AG08396 (cell line): ENCODE measurements at regions not wholly inside any gene's neighbourhood (a gene's known extent, or its start where the extent isn't known, plus 50 kb on each side); places are given as distances from the start of the nearest gene placed in this dataset.
"Not testable (repeated sequence)": the region's sequence is repeated elsewhere in the genome, so short reads cannot be mapped to it uniquely, and the experiment has no call there.

Experiments
- DNase-seq: peaks from one replicate; pipeline ENCODE4 v3.0.0; 2012; ENCODE audit warnings: low spot score, mixed read lengths

DNA sequence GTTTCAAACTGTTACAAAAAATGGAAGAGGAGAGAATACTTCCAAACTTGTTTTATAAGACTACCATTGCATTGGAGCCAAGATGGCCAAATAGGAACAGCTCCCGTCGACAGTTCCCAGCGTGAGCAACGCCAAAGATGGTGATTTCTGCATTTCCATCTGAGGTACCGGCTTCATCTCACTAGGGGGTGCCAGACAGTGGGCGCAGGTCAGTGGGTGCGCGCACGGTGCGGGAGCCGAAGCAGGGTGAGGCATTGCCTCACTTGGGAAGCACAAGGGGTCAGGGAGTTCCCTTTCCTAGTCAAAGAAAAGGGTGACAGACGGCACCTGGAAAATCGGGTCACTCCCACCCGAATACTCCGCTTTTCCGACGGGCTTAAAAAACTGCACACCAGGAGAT, 149.7 kb upstream of the POF1B start:
- DNase-seq: not testable (repeated sequence)

DNA sequence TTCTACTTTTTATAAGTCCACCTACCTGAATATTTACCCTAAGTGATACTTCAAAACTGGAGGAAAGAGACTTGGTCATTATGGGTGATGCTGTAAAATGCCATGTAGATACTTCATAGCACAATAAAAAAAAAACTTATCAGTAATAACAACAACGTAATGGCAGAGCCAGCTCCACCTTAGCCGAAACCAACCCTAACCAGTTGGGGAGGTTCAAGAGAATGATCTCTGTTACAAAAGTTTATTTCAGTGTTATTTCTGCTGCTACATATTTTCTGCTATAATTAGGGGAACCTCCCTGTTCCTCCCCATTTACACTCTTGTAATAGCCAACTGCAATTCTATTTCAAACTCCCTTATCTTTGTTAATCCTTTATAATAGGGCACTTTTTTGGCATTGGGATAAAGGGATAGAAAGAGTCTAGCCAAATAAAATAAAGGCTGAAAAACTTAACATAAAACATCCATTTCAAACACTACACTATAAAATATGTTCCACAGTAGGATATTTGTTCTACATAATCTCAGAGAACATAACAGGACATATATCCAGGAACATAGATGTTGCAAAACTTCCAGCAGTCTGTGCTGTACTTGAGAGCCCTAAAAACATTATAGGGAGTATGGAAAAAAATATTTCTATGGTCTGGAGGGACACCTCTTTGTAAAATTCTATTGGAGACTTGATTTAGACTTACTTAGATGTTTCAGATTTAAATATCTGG, 138.7 kb upstream of the POF1B start:
- no peak for DNase-seq

DNA sequence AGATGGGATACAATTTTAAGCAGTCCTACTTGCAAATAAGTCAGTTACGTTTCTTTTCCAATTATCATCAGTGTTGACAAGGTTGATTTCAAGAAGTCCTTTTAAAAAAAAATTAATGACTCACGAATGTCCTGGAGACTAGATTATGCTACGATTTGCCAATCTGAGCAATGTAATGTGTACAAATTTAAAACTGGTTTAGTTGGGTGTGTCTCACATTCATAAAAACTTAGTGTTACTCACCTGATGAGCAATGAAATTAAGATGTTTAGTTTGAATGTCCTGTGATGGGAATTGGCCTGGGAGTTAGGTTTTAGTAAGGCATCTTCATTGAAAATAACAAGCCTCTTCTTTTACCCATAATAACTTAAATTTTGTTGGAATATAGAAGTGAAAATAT, 136.7 kb upstream of the POF1B start:
- no peak for DNase-seq

DNA sequence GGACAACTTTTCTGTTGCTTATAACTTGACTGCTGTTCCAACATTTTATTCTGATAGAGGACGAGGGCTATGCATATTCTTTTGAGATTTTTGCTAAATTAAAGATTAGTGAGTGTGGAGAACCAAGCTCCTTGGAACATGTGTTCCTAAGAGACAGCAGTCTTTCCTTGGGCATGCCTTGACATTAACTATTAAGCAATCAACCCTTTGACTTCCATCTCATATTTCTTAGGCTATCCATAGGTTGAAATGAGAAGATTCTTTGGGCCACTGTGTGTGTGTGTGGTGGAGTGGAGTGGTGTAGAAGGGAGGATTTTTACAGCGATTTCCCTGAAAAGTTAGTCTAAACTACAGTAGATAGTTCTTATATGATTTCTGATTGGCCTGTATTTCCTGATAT, 127.4 kb upstream of the POF1B start:
- DNase-seq: no peak

DNA sequence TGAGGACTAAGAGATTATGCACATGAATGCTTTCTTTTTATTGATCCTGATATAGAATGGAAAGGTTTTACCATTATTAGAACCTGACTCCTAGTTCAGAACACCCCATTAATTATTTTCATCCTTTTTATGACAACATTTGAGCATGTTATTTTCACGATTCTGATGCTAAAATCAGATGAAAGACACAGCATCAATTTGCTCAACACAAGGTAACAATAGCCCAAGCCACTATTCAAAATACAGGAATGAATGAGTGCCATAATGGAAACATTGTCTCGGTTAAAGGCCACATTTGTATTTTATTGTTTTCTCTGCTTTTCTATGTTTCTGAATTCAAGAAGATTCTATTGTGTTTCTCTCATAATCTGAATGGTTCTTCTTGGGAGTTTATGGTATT, 126.3 kb upstream of the POF1B start:
- no peak for DNase-seq

DNA sequence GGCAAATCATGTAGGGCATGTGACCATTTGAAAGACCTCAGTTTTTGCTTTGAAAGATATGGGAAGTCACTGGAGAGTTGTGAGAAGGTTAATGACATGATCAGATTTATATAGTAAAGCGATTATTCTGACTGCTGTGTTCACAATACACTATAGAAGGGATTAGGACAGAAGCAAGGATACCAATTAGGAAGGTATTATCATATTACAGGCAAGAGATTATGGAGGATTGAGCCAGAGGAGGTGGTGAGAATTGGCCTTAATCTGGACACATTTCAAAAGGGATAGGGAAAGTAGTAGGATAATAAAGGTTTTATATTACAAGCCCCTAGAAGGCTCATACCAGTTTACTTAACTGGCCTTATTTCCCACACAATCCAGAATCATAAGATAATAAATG, 124.9 kb upstream of the POF1B start:
- no peak for DNase-seq

DNA sequence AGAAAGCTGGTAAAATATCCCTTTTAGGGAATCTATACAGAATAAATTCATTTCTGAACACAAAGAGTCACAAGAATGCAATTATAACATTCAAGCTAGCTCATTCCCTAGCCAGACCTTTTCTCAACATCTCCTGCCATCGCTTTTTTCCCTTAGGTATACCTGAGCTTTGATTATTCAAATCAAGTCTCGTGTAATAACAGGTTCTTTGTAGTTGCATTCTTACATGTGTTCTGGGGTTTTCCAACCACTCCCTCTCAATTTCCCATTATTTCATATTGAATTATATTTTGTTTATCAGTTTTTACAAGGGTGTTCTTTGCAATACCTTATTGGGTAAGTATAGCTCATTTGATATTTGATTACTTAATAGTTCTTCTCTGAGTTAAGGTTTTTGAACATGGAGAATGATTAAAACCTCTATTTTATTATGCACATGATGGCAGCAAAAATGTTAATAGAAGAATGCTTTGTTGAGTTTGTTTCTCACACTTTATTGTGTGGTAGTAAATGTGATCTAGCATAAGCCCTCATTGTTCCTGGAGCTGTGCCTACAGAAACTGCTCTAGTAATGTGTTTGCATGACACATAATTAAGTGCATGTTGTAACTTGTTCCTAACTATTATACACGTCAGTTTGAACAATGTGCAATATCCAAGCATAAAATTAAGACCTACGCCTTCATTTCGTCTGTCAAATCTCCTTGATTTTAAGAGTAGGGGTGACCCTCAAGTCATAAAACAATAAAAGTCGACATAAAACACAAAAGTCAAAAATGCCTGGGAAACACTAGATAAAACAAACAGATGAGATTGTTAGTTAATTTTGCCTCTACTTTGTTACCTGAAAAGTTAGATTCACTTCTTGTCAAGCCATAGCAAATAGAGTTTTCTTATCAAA, 124.0 kb upstream of the POF1B start:
- no peak for DNase-seq

DNA sequence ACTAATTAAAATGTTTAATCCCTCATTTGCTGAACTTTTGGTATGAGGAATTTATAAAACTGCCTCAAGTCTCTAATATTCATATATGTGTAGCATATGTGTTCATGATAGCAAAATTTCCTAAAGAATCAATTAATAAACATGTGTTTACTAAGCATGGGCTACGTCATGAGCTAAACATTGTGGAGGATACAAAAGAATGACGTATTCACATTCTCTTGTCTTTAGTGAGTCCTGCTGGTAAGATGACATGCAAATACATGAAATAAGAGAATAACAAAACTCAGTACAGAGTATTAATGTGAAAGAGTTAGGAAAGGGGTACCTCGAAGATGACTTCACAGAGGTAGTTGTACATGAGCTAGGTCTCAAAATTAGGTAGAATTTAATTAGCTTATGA, 121.9 kb upstream of the POF1B start:
- DNase-seq: no peak

DNA sequence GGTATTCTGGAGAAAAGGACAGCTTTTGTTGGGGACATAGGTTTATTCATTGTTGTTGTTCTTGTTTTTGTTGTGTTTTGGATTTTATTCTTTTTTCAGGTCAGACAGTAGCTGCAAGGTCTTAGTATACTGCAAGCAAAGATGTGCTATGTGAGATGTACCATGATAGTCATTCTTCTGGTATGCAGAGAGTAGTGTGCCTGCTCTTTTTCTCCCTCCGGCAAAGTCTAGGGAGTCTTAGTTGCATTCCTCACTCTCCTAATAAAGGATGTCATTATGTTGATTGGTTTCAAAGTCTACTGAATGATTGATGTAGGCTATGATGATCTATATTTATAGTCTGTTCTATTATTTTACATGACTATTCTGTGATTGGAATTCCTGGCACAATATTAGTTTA, 119.9 kb upstream of the POF1B start:
- no peak for DNase-seq

DNA sequence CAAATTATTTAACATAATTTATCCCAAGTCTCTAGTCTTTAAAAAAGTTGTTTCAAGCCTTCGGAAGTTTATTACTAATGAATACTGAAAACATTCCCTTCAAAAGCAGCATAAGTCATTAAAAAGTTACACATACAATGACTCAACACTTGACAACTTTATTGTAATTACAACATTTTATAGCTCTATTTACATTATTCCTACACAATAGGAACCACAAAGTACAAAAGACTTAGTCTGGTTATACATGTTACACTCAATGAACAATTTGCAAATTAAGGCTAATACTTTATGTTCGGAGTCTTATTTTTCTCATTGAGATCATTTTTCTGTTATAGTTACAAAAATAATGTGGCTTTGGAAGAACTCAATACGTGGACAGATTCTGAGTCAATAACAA, 114.4 kb upstream of the POF1B start:
- no peak for DNase-seq

DNA sequence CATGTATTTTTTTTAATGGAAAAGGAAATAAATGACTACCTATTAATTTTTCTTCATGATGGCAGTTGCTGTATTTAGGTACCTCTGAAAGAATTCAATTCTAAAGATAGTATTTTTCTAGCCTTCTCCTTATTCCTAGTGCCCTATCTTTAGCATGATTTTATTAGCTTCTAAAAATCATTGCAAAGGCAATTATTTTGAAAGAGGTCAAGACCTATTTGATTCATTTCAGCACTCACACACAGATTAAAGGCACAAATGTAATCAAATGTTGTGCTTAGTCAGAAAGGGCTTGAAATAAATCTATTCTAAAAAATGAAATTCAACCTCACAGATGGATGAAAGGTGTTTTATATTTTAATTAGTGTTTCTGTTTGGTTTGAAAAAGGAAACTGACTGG, 74.8 kb upstream of the POF1B start:
- no peak for DNase-seq

DNA sequence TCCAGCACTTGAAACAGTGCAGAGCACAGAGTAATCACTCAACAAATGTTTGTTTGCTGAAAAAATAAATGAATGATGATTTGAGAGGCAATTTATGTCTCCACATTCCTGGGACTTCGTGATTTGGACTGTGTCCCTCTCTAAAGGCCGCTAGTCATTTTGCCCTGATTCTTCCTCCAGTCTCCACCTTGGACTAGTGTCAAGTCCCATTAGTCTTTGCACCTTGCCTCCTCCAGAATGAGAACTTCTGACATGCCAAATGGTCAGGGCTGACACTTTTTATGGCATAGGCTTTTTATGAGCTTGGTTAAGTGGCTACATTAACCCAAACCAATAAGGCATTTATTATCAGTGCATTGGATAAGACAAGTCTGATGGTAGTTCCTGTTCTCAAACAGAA, 65.1 kb upstream of the POF1B start:
- no peak for DNase-seq
